WERI-Rb-1 (cell line): ENCODE measurements at regions not wholly inside any gene's neighbourhood (a gene's known extent, or its start where the extent isn't known, plus 50 kb on each side); places are given as distances from the start of the nearest gene placed in this dataset.
"Not testable (repeated sequence)": the region's sequence is repeated elsewhere in the genome, so short reads cannot be mapped to it uniquely, and the experiment has no call there.

Experiments
- DNase-seq: peaks from one replicate; pipeline ENCODE4 v3.0.0-alpha.2; 2020
- H3K27ac ChIP-seq: fragments of 250-450 bp; sonication (Bioruptor Pico); 2 replicates; pipeline ENCODE4 v1.5.1; 2020; ENCODE audit warnings: mild to moderate bottlenecking, moderate library complexity
- H3K27me3 ChIP-seq: fragments of 250-450 bp; sonication (Bioruptor Pico); 2 replicates; pipeline ENCODE4 v1.5.1; 2021; ENCODE audit warnings: mild to moderate bottlenecking, low read depth, moderate library complexity; ENCODE audit not compliant: insufficient read depth, severe bottlenecking
- H3K36me3 ChIP-seq: fragments of 250-450 bp; sonication (Bioruptor Pico); 2 replicates; pipeline ENCODE4 v1.5.1; 2020; ENCODE audit warnings: mild to moderate bottlenecking, moderate library complexity
- H3K4me3 ChIP-seq: 2 replicates; pipeline ENCODE4 v1.5.1; 2011; ENCODE audit warnings: low read depth, mild to moderate bottlenecking, control low read depth, low read length
- H3K9me3 ChIP-seq: fragments of 250-450 bp; sonication (Bioruptor Pico); 2 replicates; pipeline ENCODE4 v1.5.1; 2021; ENCODE audit warnings: mild to moderate bottlenecking, moderate library complexity; ENCODE audit not compliant: severe bottlenecking
- TF ChIP-seq, protein P1 (sequence below): IDR thresholded peaks from 2 replicates; pipeline ENCODE4 v1.5.1; 2011; ENCODE audit warnings: low read depth, mild to moderate bottlenecking, control low read depth, inconsistent platforms, low read length

GRCh38 chr9:90156318-90156717 lies 486.3 kb downstream of the DIRAS2 start:
- no peak for DNase-seq
- no peak overlapping the region for H3K4me3 ChIP-seq
- TF ChIP-seq, protein P1, sequence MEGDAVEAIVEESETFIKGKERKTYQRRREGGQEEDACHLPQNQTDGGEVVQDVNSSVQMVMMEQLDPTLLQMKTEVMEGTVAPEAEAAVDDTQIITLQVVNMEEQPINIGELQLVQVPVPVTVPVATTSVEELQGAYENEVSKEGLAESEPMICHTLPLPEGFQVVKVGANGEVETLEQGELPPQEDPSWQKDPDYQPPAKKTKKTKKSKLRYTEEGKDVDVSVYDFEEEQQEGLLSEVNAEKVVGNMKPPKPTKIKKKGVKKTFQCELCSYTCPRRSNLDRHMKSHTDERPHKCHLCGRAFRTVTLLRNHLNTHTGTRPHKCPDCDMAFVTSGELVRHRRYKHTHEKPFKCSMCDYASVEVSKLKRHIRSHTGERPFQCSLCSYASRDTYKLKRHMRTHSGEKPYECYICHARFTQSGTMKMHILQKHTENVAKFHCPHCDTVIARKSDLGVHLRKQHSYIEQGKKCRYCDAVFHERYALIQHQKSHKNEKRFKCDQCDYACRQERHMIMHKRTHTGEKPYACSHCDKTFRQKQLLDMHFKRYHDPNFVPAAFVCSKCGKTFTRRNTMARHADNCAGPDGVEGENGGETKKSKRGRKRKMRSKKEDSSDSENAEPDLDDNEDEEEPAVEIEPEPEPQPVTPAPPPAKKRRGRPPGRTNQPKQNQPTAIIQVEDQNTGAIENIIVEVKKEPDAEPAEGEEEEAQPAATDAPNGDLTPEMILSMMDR, result no peak
- no peaks in the 10 kb centered on the region for H3K9me3 ChIP-seq
- H3K36me3 ChIP-seq, result no peaks in the 10 kb centered on the region
- no peak overlapping the region for H3K27ac ChIP-seq
- no peaks in the 10 kb centered on the region for H3K27me3 ChIP-seq

- Histone ChIP-seq H3K36me3 (no peaks in the 10 kb centered on the region), H3K27ac (no peak overlapping the region), H3K4me3 (no peak overlapping the region), H3K27me3 (no peaks in the 10 kb centered on the region), H3K9me3 (no peaks in the 10 kb centered on the region)
- DNase-seq, result no peak
- TF ChIP-seq, protein P1, result no peak
These were observed 480.3 kb downstream of the DIRAS2 start for GRCh38 chr9:90162326-90162725.

- no peak for DNase-seq
- no peaks in the 10 kb centered on the region for H3K27me3 ChIP-seq
- H3K36me3 ChIP-seq, result no peaks in the 10 kb centered on the region
- H3K4me3 ChIP-seq, result no peak overlapping the region
- H3K9me3 ChIP-seq, result no peaks in the 10 kb centered on the region
- H3K27ac ChIP-seq, result no peak overlapping the region
- TF ChIP-seq, protein P1, result no peak
These were observed 479.8 kb downstream of the DIRAS2 start for GRCh38 chr9:90162819-90163218.

DNA sequence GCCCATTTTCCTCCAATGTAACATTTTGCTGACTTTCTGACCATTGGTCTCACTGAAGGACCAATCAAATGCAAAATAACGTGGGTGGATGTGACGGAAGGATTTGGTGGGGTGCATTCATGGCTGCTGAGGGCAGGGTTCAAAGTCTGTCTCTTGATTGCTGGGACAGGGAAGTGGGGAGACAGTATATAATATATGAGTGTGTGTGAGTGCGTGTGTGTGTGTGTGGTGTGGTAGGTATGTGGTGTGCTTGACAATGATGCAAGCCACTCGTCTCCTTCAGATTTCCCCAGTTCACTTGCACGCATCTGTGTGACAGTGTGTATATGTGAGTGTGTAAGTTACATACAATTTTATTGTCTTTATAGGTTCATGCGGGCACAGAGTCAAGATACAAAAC lies 477.3 kb downstream of the DIRAS2 start:
- Histone ChIP-seq H3K27ac (no peak overlapping the region), H3K36me3 (no peaks in the 10 kb centered on the region), H3K9me3 (no peaks in the 10 kb centered on the region), H3K27me3 (no peaks in the 10 kb centered on the region), H3K4me3 (no peak overlapping the region)
- TF ChIP-seq, protein P1, result no peak
- DNase-seq, result no peak

GRCh38 chr9:90166374-90166773 lies 476.2 kb downstream of the DIRAS2 start:
- not testable (repeated sequence) for H3K36me3 ChIP-seq, H3K9me3 ChIP-seq, H3K27ac ChIP-seq, H3K4me3 ChIP-seq, H3K27me3 ChIP-seq, DNase-seq

DNA sequence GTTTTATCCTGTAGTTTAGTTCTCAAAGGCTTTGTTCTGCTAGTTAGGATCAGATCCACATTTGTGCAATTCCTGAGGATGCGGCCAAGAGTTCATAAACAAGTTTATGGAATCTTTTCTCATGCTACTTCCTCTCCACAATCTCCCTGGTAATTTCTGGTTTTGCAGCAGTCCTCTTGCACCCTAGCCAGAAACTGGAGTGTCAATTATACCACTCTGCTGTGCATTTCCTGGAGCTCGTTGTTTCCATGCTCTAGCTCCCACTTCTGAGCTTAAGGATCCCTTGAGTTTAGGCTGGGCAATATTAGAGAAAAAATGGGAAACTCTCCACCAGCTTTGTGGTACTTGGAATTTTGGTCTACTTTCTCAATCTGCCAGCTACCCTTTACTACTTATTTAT lies 474.7 kb downstream of the DIRAS2 start:
- Histone ChIP-seq H3K4me3 (no peak overlapping the region), H3K36me3 (no peaks in the 10 kb centered on the region), H3K27me3 (no peaks in the 10 kb centered on the region), H3K9me3 (no peaks in the 10 kb centered on the region), H3K27ac (no peak overlapping the region)
- DNase-seq, result no peak
- TF ChIP-seq, protein P1, result no peak
